ENCODE measurements at regions not wholly inside any gene's neighbourhood (a gene's known extent, or its start where the extent isn't known, plus 50 kb on each side); places are given as distances from the start of the nearest gene placed in this dataset.
"Not testable (repeated sequence)": the region's sequence is repeated elsewhere in the genome, so short reads cannot be mapped to it uniquely, and the experiment has no call there.

DNA sequence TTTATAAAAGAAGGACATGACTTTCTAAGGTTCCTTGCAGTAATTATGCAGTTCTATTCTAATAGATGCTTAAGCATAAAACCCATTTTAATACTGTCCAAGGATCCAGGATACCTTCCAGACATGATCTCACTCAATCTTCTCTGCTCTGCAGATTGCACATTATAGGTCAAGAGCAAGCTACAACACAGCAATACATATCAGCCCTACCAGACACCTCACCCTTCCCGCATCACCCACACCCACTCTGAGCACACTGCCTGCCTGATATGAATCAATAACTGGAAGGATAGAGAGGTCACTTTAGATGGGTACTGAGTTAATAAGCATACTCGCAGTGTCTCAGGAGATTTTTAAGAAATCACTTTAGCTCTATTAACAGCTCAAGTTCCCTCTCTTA, 166.5 kb upstream of the NBPF9 start:
- TF ChIP-seq, protein P1, sequence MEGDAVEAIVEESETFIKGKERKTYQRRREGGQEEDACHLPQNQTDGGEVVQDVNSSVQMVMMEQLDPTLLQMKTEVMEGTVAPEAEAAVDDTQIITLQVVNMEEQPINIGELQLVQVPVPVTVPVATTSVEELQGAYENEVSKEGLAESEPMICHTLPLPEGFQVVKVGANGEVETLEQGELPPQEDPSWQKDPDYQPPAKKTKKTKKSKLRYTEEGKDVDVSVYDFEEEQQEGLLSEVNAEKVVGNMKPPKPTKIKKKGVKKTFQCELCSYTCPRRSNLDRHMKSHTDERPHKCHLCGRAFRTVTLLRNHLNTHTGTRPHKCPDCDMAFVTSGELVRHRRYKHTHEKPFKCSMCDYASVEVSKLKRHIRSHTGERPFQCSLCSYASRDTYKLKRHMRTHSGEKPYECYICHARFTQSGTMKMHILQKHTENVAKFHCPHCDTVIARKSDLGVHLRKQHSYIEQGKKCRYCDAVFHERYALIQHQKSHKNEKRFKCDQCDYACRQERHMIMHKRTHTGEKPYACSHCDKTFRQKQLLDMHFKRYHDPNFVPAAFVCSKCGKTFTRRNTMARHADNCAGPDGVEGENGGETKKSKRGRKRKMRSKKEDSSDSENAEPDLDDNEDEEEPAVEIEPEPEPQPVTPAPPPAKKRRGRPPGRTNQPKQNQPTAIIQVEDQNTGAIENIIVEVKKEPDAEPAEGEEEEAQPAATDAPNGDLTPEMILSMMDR (IDR thresholded peaks at IDR 0.05; ENCODE audit: low read length), result not testable (repeated sequence)
- TF ChIP-seq EZH2 (IDR thresholded peaks at IDR 0.05; ENCODE audit: borderline replicate concordance, low read length), result not testable (repeated sequence)
